ENCODE measurements at regions not wholly inside any gene's neighbourhood (a gene's known extent, or its start where the extent isn't known, plus 50 kb on each side); places are given as distances from the start of the nearest gene placed in this dataset.

GRCh38 chr5:44233691-44234090 lies 155.5 kb downstream of the FGF10 start:
- no peak for TF ChIP-seq CTCF (tag by site-specific recombination; IDR thresholded peaks at IDR 0.05)
- no peak for TF ChIP-seq KLF10 (tag by site-specific recombination; IDR thresholded peaks at IDR 0.05)
- TF ChIP-seq ZFP3 (tag by site-specific recombination; IDR thresholded peaks at IDR 0.05; ENCODE audit: low read depth) = no peak

Data from HEK293 (cell line).